ENCODE measurements at regions not wholly inside any gene's neighbourhood (a gene's known extent, or its start where the extent isn't known, plus 50 kb on each side); places are given as distances from the start of the nearest gene placed in this dataset.

DNA sequence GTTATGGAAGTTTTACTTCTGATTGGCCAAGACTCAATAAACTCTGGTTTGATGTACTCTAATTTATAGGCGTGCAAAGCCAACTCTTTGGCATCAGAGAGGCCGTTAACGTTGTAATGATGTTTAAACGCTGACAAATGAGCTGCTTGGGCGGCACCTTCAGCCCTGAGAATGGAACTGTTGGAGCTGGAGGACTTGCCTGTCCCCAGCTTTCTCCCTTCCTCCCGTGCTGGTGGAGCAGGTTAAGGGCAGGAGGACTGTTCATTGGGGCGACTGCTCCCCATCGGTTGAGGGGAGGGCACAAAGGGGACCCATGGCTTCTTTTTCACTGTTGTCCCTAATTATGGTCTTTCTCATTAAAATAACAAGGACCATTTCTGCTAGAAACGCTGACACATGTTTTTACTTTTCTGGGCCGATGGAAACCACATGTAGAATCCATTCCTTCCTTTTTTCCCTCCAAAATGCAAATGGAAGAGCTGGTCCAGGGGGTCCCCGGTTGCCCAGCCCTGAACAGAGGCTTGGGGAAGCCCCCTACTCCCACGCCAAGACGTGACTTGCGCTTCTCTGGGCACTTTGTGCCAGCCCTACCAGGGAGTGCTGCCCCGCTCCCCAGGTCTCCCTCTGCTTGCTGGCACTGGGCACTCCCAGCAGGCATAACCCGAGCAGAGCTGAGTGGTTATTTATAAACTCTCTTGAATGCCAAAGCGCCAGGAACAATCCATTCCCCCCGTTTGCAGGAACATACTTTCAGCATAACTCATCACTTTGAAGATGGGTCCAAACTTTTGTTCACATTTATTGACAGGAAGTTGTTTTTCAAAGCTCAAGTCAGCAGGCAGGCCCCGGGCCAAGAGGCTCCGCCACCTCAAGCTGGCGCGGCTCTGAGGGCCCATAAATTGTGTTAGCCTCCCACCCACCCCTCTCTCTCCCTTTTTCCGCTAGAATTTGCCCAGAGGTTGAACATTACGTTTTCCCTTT lies 170.1 kb downstream of the ASB1 start:
- TF ChIP-seq CTCF (IDR thresholded peaks at IDR 0.05; ENCODE audit: low read depth, low read length) (no peak), EZH2phosphoT487 (IDR thresholded peaks at IDR 0.05; ENCODE audit: low read depth) (no peak)
